ENCODE measurements at regions not wholly inside any gene's neighbourhood (a gene's known extent, or its start where the extent isn't known, plus 50 kb on each side); places are given as distances from the start of the nearest gene placed in this dataset.

- TF ChIP-seq POLR2AphosphoS2 (IDR thresholded peaks at IDR 0.05; ENCODE audit: low read depth, low read length) (no peak), HBP1 (CRISPR knock-in tag; IDR thresholded peaks at IDR 0.05; ENCODE audit: low read depth) (no peak), RAD21 (CRISPR knock-in tag; IDR thresholded peaks at IDR 0.05) (no peak), ZBTB7B (CRISPR knock-in tag; IDR thresholded peaks at IDR 0.05) (no peak), E2F2 (CRISPR knock-in tag; IDR thresholded peaks at IDR 0.05; ENCODE audit: borderline replicate concordance) (no peak), ZNF652 (CRISPR knock-in tag; IDR thresholded peaks at IDR 0.05; ENCODE audit: borderline replicate concordance, low read depth) (no peak), ZNF337 (CRISPR knock-in tag; IDR thresholded peaks at IDR 0.05; ENCODE audit: borderline replicate concordance, low read depth) (no peak), NBN (conservative IDR thresholded peaks at IDR 0.05) (no peak), ATM (IDR thresholded peaks at IDR 0.05; ENCODE audit: borderline replicate concordance) (no peak), HMGXB4 (CRISPR knock-in tag; IDR thresholded peaks at IDR 0.05; ENCODE audit: borderline replicate concordance in 1 of 2, low read depth in 1 of 2) (no peak), CSRNP2 (CRISPR knock-in tag; conservative IDR thresholded peaks at IDR 0.05; ENCODE audit: low read depth) (no peak), KDM5A (IDR thresholded peaks at IDR 0.05; ENCODE audit: borderline replicate concordance, low read length) (no peak), ZNF18 (CRISPR knock-in tag; IDR thresholded peaks at IDR 0.05; ENCODE audit: insufficient replicate concordance) (no peak), SUZ12 (IDR thresholded peaks at IDR 0.05; ENCODE audit: low read depth, low read length) (no peak), ZBTB8A (CRISPR knock-in tag; IDR thresholded peaks at IDR 0.05; ENCODE audit: borderline replicate concordance, low read depth) (no peak), SP4 (CRISPR knock-in tag; IDR thresholded peaks at IDR 0.05) (no peak), RFX5 (IDR thresholded peaks at IDR 0.05; ENCODE audit: low read depth, low read length) (no peak)
- TF ChIP-seq, protein P1, sequence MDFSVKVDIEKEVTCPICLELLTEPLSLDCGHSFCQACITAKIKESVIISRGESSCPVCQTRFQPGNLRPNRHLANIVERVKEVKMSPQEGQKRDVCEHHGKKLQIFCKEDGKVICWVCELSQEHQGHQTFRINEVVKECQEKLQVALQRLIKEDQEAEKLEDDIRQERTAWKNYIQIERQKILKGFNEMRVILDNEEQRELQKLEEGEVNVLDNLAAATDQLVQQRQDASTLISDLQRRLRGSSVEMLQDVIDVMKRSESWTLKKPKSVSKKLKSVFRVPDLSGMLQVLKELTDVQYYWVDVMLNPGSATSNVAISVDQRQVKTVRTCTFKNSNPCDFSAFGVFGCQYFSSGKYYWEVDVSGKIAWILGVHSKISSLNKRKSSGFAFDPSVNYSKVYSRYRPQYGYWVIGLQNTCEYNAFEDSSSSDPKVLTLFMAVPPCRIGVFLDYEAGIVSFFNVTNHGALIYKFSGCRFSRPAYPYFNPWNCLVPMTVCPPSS (IDR thresholded peaks at IDR 0.05) = no peak
- TF ChIP-seq, protein P2, sequence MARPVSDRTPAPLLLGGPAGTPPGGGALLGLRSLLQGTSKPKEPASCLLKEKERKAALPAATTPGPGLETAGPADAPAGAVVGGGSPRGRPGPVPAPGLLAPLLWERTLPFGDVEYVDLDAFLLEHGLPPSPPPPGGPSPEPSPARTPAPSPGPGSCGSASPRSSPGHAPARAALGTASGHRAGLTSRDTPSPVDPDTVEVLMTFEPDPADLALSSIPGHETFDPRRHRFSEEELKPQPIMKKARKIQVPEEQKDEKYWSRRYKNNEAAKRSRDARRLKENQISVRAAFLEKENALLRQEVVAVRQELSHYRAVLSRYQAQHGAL (CRISPR knock-in tag; IDR thresholded peaks at IDR 0.05; ENCODE audit: not compliant biosample characterization) = no peak
These were observed 146.6 kb upstream of the NR2F2 start (continued) for GRCh38 chr15:96183867-96184266.
